ENCODE measurements at regions not wholly inside any gene's neighbourhood (a gene's known extent, or its start where the extent isn't known, plus 50 kb on each side); places are given as distances from the start of the nearest gene placed in this dataset.

DNA sequence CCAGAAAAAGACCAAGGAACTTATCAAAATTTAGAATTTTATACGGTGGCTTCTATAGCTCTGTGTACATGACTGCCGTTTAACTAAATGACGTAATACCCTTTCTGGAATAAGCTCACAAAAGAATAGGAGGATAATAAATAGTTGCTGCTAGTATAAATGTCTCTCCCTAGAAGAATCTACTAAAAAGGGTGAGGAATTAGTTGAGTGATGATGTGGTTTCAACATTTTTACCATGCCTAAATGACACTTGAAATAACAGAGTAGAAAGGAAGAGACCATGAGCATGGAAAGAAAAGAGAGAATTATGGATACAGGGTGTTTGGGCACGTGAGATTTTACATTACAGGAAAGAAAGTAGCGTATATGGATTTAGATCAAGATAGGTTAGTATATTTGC, 231.1 kb downstream of the ARAP2 start:
- ATAC-seq (replicated peaks in 1 of 4), result no peak
- no peaks in the 10 kb centered on the region for H3K36me3 ChIP-seq (ENCODE audit: control insufficient read depth in 2 of 2, extremely low read depth in 1 of 2, insufficient read depth in 1 of 2, low read length in 1 of 2)
- no peak overlapping the region for H3K27ac ChIP-seq (ENCODE audit: low read length)
- no peaks in the 10 kb centered on the region for H3K27me3 Mint-ChIP-seq
- no peaks in the 10 kb centered on the region for H3K4me1 Mint-ChIP-seq
- H3K4me3 Mint-ChIP-seq, result no peak overlapping the region
- no peak overlapping the region for H3K27ac Mint-ChIP-seq
- POLR2A ChIA-PET, result no interaction called here
- H3K36me3 Mint-ChIP-seq, result peaks cover 9% of the 10 kb centered on the region
- WGBS (ENCODE audit: insufficient coverage), result 83% methylated on average over 1 of the region's 5 CpGs
- H3K4me1 ChIP-seq (ENCODE audit: control insufficient read depth in 1 of 2, extremely low read depth in 1 of 2, insufficient read depth in 2 of 2, low read length in 2 of 2), result no peaks in the 10 kb centered on the region
- H3K9me3 Mint-ChIP-seq, result peaks cover 0 to 3% (median 2%) of the 10 kb centered on the region in 3 donors
- H3K9me3 ChIP-seq, result no peaks in the 10 kb centered on the region
- CTCF ChIA-PET, result no interaction called here
- DNase-seq, result no peak
- no peak overlapping the region for H3K4me3 ChIP-seq (ENCODE audit: control insufficient read depth in 1 of 2, extremely low read depth in 1 of 2, low read length in 1 of 2)
- H3K27me3 ChIP-seq (replicated peaks in 1 of 2; ENCODE audit: control insufficient read depth in 2 of 2, extremely low read depth in 1 of 2, insufficient read depth in 2 of 2, low read length in 1 of 2), result no peaks in the 10 kb centered on the region
